HG02763 (cell line): ENCODE measurements at regions not wholly inside any gene's neighbourhood (a gene's known extent, or its start where the extent isn't known, plus 50 kb on each side); places are given as distances from the start of the nearest gene placed in this dataset.

Source experiments
- ATAC-seq: cut with Tn5 transposase; IDR thresholded peaks from one replicate; pipeline ENCODE4 v1.9.1; 2021; ENCODE audit warnings: mild to moderate bottlenecking, moderate library complexity; ENCODE audit not compliant: unreplicated experiment

GRCh38 chr10:31263903-31264302 is 55.1 kb upstream of the ZEB1 start:
- no peak for ATAC-seq

- ATAC-seq, result no peak
Measured at GRCh38 chr10:31268444-31269303, 50.3 kb upstream of the ZEB1 start.
